ENCODE measurements at regions not wholly inside any gene's neighbourhood (a gene's known extent, or its start where the extent isn't known, plus 50 kb on each side); places are given as distances from the start of the nearest gene placed in this dataset.

- no peak for ATAC-seq (ENCODE audit: low read depth)
- H3K4me1 ChIP-seq (ENCODE audit: control insufficient read depth, insufficient read depth, low read length), result no peaks in the 10 kb centered on the region
These were observed 108.2 kb upstream of the KLF4 start for GRCh38 chr9:107597743-107598217.

More at GRCh38 chr9:107597743-107598217, 108.2 kb upstream of the KLF4 start:
- Histone ChIP-seq H3K27me3 (ENCODE audit: control insufficient read depth, insufficient read depth, low read length) (peaks cover 5% of the 10 kb centered on the region), H2AK5ac (ENCODE audit: low read depth, low read length) (no peak overlapping the region), H3K36me3 (ENCODE audit: control insufficient read depth, insufficient read depth, low read length) (no peaks in the 10 kb centered on the region), H3K4me2 (ENCODE audit: low read depth, low read length) (no peak overlapping the region), H3K23ac (ENCODE audit: low read depth, low read length) (no peak overlapping the region), H3K56ac (ENCODE audit: extremely low read depth, insufficient read depth, low read length) (no peak overlapping the region), H2AK9ac (replicated peaks; ENCODE audit: low read depth, low read length, poor library complexity) (no peak overlapping the region), H4K20me1 (ENCODE audit: insufficient read depth, low read length) (no peaks in the 10 kb centered on the region), H3K27ac (ENCODE audit: insufficient read depth, low read length) (no peak overlapping the region), H4K5ac (ENCODE audit: low read depth, low read length) (no peak overlapping the region), H3K9me1 (ENCODE audit: insufficient read depth, low read length) (no peaks in the 10 kb centered on the region), H3K79me1 (ENCODE audit: low read depth in 1 of 2, low read length in 2 of 2) (no peaks in the 10 kb centered on the region), H2BK120ac (ENCODE audit: low read depth, low read length) (no peak overlapping the region), H3K14ac (replicated peaks; ENCODE audit: low read depth, low read length) (no peak overlapping the region), H4K91ac (ENCODE audit: insufficient read depth, low read depth, low read length) (no peak overlapping the region), H2AFZ (replicated peaks; ENCODE audit: low read length, poor library complexity) (no peak overlapping the region), H4K8ac (ENCODE audit: low read depth in 2 of 2, low read length in 2 of 2) (no peak overlapping the region), H3K4ac (ENCODE audit: low read depth, low read length) (no peak overlapping the region), H2BK20ac (ENCODE audit: low read depth, low read length) (no peak overlapping the region), H3K18ac (ENCODE audit: low read depth, low read length) (no peak overlapping the region), H2BK5ac (ENCODE audit: low read depth, low read length, poor library complexity, severe bottlenecking) (no peak overlapping the region), H3K9ac (ENCODE audit: low read depth, low read length) (no peak overlapping the region), H3K9me3 (ENCODE audit: control insufficient read depth, insufficient read depth, low read length) (no peaks in the 10 kb centered on the region), H2BK15ac (ENCODE audit: low read depth, low read length) (no peak overlapping the region), H3K4me3 (ENCODE audit: insufficient read depth, low read depth, low read length) (no peak overlapping the region)
- ChIA-PET POLR2A (ENCODE audit: unreplicated experiment) (no interaction called here), CTCF (no interaction called here)
- no peak for TF ChIP-seq POLR2A (IDR thresholded peaks at IDR 0.05; ENCODE audit: low read depth, low read length)
- no peak for TF ChIP-seq BHLHE40 (IDR thresholded peaks at IDR 0.05; ENCODE audit: low read depth, low read length)
- TF ChIP-seq NFE2L2 (IDR thresholded peaks at IDR 0.05; ENCODE audit: low read depth, low read length), result no peak
- no peak for TF ChIP-seq FOS (IDR thresholded peaks at IDR 0.05; ENCODE audit: low read depth, low read length)
- no peak for TF ChIP-seq MAZ (IDR thresholded peaks at IDR 0.05; ENCODE audit: borderline replicate concordance, low read depth, low read length)
- TF ChIP-seq, protein P1, sequence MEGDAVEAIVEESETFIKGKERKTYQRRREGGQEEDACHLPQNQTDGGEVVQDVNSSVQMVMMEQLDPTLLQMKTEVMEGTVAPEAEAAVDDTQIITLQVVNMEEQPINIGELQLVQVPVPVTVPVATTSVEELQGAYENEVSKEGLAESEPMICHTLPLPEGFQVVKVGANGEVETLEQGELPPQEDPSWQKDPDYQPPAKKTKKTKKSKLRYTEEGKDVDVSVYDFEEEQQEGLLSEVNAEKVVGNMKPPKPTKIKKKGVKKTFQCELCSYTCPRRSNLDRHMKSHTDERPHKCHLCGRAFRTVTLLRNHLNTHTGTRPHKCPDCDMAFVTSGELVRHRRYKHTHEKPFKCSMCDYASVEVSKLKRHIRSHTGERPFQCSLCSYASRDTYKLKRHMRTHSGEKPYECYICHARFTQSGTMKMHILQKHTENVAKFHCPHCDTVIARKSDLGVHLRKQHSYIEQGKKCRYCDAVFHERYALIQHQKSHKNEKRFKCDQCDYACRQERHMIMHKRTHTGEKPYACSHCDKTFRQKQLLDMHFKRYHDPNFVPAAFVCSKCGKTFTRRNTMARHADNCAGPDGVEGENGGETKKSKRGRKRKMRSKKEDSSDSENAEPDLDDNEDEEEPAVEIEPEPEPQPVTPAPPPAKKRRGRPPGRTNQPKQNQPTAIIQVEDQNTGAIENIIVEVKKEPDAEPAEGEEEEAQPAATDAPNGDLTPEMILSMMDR (conservative IDR thresholded peaks at IDR 0.05; ENCODE audit: low read depth, low read length), result no peak
- TF ChIP-seq, protein P2, sequence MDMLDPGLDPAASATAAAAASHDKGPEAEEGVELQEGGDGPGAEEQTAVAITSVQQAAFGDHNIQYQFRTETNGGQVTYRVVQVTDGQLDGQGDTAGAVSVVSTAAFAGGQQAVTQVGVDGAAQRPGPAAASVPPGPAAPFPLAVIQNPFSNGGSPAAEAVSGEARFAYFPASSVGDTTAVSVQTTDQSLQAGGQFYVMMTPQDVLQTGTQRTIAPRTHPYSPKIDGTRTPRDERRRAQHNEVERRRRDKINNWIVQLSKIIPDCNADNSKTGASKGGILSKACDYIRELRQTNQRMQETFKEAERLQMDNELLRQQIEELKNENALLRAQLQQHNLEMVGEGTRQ (IDR thresholded peaks at IDR 0.05; ENCODE audit: low read depth, low read length), result no peak
- no peak for TF ChIP-seq CHD1 (IDR thresholded peaks at IDR 0.05; ENCODE audit: low read depth, low read length)
- TF ChIP-seq SMC3 (IDR thresholded peaks at IDR 0.05; ENCODE audit: low read depth, low read length), result no peak
- no peak for TF ChIP-seq MXI1 (IDR thresholded peaks at IDR 0.05; ENCODE audit: borderline replicate concordance, low read depth, low read length)
- TF ChIP-seq, protein P3, sequence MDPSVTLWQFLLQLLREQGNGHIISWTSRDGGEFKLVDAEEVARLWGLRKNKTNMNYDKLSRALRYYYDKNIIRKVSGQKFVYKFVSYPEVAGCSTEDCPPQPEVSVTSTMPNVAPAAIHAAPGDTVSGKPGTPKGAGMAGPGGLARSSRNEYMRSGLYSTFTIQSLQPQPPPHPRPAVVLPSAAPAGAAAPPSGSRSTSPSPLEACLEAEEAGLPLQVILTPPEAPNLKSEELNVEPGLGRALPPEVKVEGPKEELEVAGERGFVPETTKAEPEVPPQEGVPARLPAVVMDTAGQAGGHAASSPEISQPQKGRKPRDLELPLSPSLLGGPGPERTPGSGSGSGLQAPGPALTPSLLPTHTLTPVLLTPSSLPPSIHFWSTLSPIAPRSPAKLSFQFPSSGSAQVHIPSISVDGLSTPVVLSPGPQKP (IDR thresholded peaks at IDR 0.05; ENCODE audit: borderline replicate concordance, low read depth, low read length), result no peak
- TF ChIP-seq RCOR1 (IDR thresholded peaks at IDR 0.05; ENCODE audit: insufficient replicate concordance, low read length), result no peak
- BruUV-seq (replicated peaks), result no TSS peak
- 80% methylated on average over 1 of the region's 7 CpGs; no CpG with 5 or more reads in 1 of the 2 experiments for WGBS, 2 experiments (ENCODE audit: extremely low coverage in 2 of 2, insufficient read length in 1 of 2)
- in situ Hi-C loops (cut with MboI; ENCODE audit: low sequenced_read_pairs) (no loop called here), intact Hi-C loops (cut with micrococcal nuclease) (no loop called here), dilution Hi-C loops (cut with HindIII; ENCODE audit: low sequenced_read_pairs, unreplicated experiment) (no loop called here)
- no peak for DNase-seq
